GM12892 (cell line): ENCODE measurements at regions not wholly inside any gene's neighbourhood (a gene's known extent, or its start where the extent isn't known, plus 50 kb on each side); places are given as distances from the start of the nearest gene placed in this dataset.

Source experiments
- POLR2A ChIP-seq: IDR thresholded peaks from 2 replicates; pipeline ENCODE4 v1.6.1; 2011; ENCODE audit warnings: low read depth, low read length, control low read depth
- POLR2AphosphoS5 ChIP-seq: IDR thresholded peaks from 2 replicates; pipeline ENCODE4 v1.6.1; 2011; ENCODE audit warnings: low read depth, low read length, control low read depth
- TAF1 ChIP-seq: IDR thresholded peaks from 2 replicates; pipeline ENCODE4 v1.6.1; 2011; ENCODE audit warnings: low read depth, mild to moderate bottlenecking, control low read depth, low read length, borderline replicate concordance

DNA sequence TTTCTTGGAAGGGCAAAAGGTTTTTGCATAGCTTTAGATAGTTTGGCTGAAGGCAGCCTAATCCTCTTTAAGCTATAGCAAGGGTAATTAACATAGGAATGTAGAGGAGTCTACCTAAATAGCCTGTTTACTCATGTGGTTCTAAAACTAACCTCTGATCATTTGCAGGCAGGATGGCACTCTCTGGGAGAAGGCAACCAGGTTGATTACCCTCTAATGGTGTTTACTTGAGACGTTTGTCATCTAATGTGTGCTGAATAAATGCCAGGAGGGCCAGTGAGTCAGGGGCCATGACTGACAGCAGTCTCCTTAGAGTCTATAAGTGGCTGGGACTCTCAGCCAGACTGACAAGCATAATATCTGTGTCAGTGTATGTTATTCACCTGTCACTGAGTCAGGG, 286.4 kb downstream of the PCNX1 start:
- TF ChIP-seq POLR2AphosphoS5 (no peak), POLR2A (no peak), TAF1 (no peak)
